ENCODE measurements at regions not wholly inside any gene's neighbourhood (a gene's known extent, or its start where the extent isn't known, plus 50 kb on each side); places are given as distances from the start of the nearest gene placed in this dataset.

- DNase-seq (ENCODE audit: low read depth in 1 of 2, low spot score in 1 of 2) = no peak
- Histone ChIP-seq H3K27me3 (ENCODE audit: insufficient read depth, poor library complexity, severe bottlenecking) (no peaks in the 10 kb centered on the region), H3K4me3 (replicated peaks; ENCODE audit: insufficient read depth, low read length) (no peak overlapping the region), H3K27ac (replicated peaks) (no peak overlapping the region)
- TF ChIP-seq GABPA (IDR thresholded peaks at IDR 0.05; ENCODE audit: low read depth) (no peak), SPI1 (IDR thresholded peaks at IDR 0.05; ENCODE audit: borderline replicate concordance, low read depth) (no peak), POLR2AphosphoS5 (IDR thresholded peaks at IDR 0.05; ENCODE audit: low read depth) (no peak), CTCF (IDR thresholded peaks at IDR 0.05; ENCODE audit: insufficient read depth, low read length) (no peak)
- TF ChIP-seq, protein P1, sequence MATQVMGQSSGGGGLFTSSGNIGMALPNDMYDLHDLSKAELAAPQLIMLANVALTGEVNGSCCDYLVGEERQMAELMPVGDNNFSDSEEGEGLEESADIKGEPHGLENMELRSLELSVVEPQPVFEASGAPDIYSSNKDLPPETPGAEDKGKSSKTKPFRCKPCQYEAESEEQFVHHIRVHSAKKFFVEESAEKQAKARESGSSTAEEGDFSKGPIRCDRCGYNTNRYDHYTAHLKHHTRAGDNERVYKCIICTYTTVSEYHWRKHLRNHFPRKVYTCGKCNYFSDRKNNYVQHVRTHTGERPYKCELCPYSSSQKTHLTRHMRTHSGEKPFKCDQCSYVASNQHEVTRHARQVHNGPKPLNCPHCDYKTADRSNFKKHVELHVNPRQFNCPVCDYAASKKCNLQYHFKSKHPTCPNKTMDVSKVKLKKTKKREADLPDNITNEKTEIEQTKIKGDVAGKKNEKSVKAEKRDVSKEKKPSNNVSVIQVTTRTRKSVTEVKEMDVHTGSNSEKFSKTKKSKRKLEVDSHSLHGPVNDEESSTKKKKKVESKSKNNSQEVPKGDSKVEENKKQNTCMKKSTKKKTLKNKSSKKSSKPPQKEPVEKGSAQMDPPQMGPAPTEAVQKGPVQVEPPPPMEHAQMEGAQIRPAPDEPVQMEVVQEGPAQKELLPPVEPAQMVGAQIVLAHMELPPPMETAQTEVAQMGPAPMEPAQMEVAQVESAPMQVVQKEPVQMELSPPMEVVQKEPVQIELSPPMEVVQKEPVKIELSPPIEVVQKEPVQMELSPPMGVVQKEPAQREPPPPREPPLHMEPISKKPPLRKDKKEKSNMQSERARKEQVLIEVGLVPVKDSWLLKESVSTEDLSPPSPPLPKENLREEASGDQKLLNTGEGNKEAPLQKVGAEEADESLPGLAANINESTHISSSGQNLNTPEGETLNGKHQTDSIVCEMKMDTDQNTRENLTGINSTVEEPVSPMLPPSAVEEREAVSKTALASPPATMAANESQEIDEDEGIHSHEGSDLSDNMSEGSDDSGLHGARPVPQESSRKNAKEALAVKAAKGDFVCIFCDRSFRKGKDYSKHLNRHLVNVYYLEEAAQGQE (IDR thresholded peaks at IDR 0.05; ENCODE audit: insufficient replicate concordance, low read depth) = no peak
These were observed 130.9 kb upstream of the PLEKHA5 start for GRCh38 chr12:18998343-18999261.

DNA sequence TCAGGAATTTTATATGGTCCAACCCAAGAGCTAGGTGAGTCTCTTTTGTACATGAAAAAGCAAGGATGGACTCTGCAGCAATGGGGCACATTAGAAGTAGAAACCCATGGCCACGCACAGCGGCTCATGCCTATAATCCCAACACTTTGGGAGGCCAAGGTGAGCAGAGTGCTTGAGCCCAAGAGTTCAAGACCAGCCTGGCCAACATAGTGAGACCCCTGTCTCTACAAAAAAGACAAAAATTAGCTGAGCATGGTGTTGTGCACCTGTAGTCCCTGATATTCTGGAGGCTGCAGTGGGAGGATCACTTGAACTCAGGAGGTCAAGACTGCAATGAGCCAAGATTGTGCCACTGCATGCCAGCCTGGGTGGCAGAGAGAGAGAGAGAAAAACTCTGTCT is 128.7 kb upstream of the PLEKHA5 start:
- no peak overlapping the region for H3K27ac ChIP-seq (replicated peaks)
- H3K4me3 ChIP-seq (replicated peaks; ENCODE audit: insufficient read depth, low read length) = no peak overlapping the region
- TF ChIP-seq SPI1 (IDR thresholded peaks at IDR 0.05; ENCODE audit: borderline replicate concordance, low read depth) = no peak
- TF ChIP-seq POLR2AphosphoS5 (IDR thresholded peaks at IDR 0.05; ENCODE audit: low read depth) = no peak
- TF ChIP-seq, protein P1 (IDR thresholded peaks at IDR 0.05; ENCODE audit: insufficient replicate concordance, low read depth) = no peak
- TF ChIP-seq CTCF (IDR thresholded peaks at IDR 0.05; ENCODE audit: insufficient read depth, low read length) = no peak
- TF ChIP-seq GABPA (IDR thresholded peaks at IDR 0.05; ENCODE audit: low read depth) = no peak
- no peaks in the 10 kb centered on the region for H3K27me3 ChIP-seq (ENCODE audit: insufficient read depth, poor library complexity, severe bottlenecking)
- DNase-seq (ENCODE audit: low read depth in 1 of 2, low spot score in 1 of 2) = no peak

- Histone ChIP-seq H3K4me3 (replicated peaks; ENCODE audit: insufficient read depth, low read length) (no peak overlapping the region), H3K27ac (replicated peaks) (no peak overlapping the region), H3K27me3 (ENCODE audit: insufficient read depth, poor library complexity, severe bottlenecking) (no peaks in the 10 kb centered on the region)
- TF ChIP-seq CTCF (IDR thresholded peaks at IDR 0.05; ENCODE audit: insufficient read depth, low read length) (no peak), GABPA (IDR thresholded peaks at IDR 0.05; ENCODE audit: low read depth) (no peak), SPI1 (IDR thresholded peaks at IDR 0.05; ENCODE audit: borderline replicate concordance, low read depth) (no peak), POLR2AphosphoS5 (IDR thresholded peaks at IDR 0.05; ENCODE audit: low read depth) (no peak)
- TF ChIP-seq, protein P1 (IDR thresholded peaks at IDR 0.05; ENCODE audit: insufficient replicate concordance, low read depth) = no peak
- DNase-seq (ENCODE audit: low read depth in 1 of 2, low spot score in 1 of 2) = no peak
These were observed 127.3 kb upstream of the PLEKHA5 start for GRCh38 chr12:19002216-19002615.

Data from HL-60 (cell line).